A673 (cell line): ENCODE measurements at regions not wholly inside any gene's neighbourhood (a gene's known extent, or its start where the extent isn't known, plus 50 kb on each side); places are given as distances from the start of the nearest gene placed in this dataset.

Experiments
- BruUV-seq: library from RNA; stranded (reverse); fragments of 400-500 nt; replicated peaks from 2 replicates; lab custom pipeline; 2021; lab: Mats Ljungman, UMichigan
- CTCF ChIA-PET: fragments of 300-600 bp; sonication (Branson Sonifier 250); formaldehyde crosslinking; loops from one replicate; lab custom pipeline; 2022; ENCODE audit warnings: antibody characterized with exemption; lab: Charles Lee
- POLR2A ChIA-PET: fragments of 300-600 bp; sonication (Branson Sonifier 250); formaldehyde crosslinking; loops from one replicate; lab custom pipeline; 2022; ENCODE audit warnings: antibody characterized with exemption; ENCODE audit not compliant: low non-redundant PET; lab: Charles Lee
- DNase-seq: peaks from one replicate; pipeline ENCODE4 v3.0.0-alpha.2; 2015; ENCODE audit warnings: low spot score
- H3K27ac ChIP-seq: fragments of 200-600 bp; sonication (generic); 2 replicates; pipeline ENCODE4 v1.5.1; 2016; ENCODE audit warnings: mixed run types, low read depth, mild to moderate bottlenecking, mixed read lengths, antibody characterized with exemption, low read length; ENCODE audit not compliant: poor library complexity, severe bottlenecking
- H3K27me3 ChIP-seq: fragments of 200-600 bp; sonication (generic); replicated peaks from 2 replicates; pipeline ENCODE4 v1.6.1; 2017; ENCODE audit warnings: mixed run types, low read depth, mild to moderate bottlenecking, mixed read lengths, antibody characterized with exemption, low read length; ENCODE audit not compliant: insufficient read depth, poor library complexity
- H3K36me3 ChIP-seq: fragments of 200-600 bp; sonication (generic); 2 replicates; pipeline ENCODE4 v1.6.1; 2016; ENCODE audit warnings: mixed run types, mild to moderate bottlenecking, mixed read lengths, antibody characterized with exemption, low read length; ENCODE audit not compliant: insufficient read depth, poor library complexity, severe bottlenecking
- H3K4me1 ChIP-seq: fragments of 200-600 bp; sonication (generic); 2 replicates; pipeline ENCODE4 v1.6.1; 2017; ENCODE audit warnings: mixed run types, mild to moderate bottlenecking, mixed read lengths, antibody characterized with exemption, low read length; ENCODE audit not compliant: insufficient read depth, poor library complexity, severe bottlenecking
- H3K4me3 ChIP-seq: fragments of 200-600 bp; sonication (generic); 2 replicates; pipeline ENCODE4 v1.5.1; 2016; ENCODE audit warnings: low read depth, mixed run types, mild to moderate bottlenecking, mixed read lengths, low read length; ENCODE audit not compliant: poor library complexity, severe bottlenecking
- H3K9me3 ChIP-seq: fragments of 200-600 bp; sonication (generic); 2 replicates; pipeline ENCODE4 v1.6.1; 2016; ENCODE audit warnings: mixed run types, low read depth, mild to moderate bottlenecking, mixed read lengths, antibody characterized with exemption, low read length; ENCODE audit not compliant: poor library complexity, severe bottlenecking
- EZH2 ChIP-seq: fragments of 200-600 bp; sonication (generic); IDR thresholded peaks from 2 replicates; pipeline ENCODE4 v1.6.1; 2017; ENCODE audit warnings: borderline replicate concordance, low read depth, mild to moderate bottlenecking, mixed read lengths, antibody characterized with exemption, low read length; ENCODE audit not compliant: poor library complexity, severe bottlenecking
- intact Hi-C: fragments of 100-400 bp; cut with micrococcal nuclease; formaldehyde crosslinking; loops from one replicate; pipeline ENCODE4 v1.10.0; 2022; ENCODE audit not compliant: unreplicated experiment
- TF ChIP-seq, protein P1 (sequence below): fragments of 300-800, 200-600 bp; sonication (generic); conservative IDR thresholded peaks from 2 replicates; pipeline ENCODE4 v1.5.1; 2017; ENCODE audit warnings: low read depth, mild to moderate bottlenecking, antibody characterized with exemption, low read length, moderate library complexity, mixed read lengths

DNA sequence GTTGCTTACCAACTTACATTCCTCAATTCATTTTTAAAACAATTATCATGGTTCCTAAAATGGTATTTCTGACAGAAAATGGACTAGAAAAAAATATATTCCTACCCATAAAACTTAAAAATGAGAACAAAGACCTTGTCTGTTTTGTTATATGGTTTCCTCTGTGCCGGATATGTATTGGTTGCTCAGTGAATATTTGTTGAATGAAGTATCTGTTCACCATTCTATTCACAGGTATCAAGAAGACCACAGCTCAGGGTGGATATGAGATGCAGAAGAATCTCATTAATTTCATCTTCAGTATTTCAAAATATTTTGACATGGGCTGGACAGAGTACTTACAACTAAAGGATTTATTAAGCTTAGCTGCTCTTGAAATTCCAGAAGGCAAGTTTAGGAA, 58.1 kb downstream of the TUSC7 start:
- Histone ChIP-seq H3K36me3 (no peaks in the 10 kb centered on the region), H3K9me3 (no peaks in the 10 kb centered on the region), H3K27ac (no peak overlapping the region), H3K4me3 (no peak overlapping the region), H3K4me1 (no peaks in the 10 kb centered on the region), H3K27me3 (no peaks in the 10 kb centered on the region)
- ChIA-PET POLR2A (no interaction called here), CTCF (no interaction called here)
- no peak for TF ChIP-seq EZH2
- TF ChIP-seq, protein P1, sequence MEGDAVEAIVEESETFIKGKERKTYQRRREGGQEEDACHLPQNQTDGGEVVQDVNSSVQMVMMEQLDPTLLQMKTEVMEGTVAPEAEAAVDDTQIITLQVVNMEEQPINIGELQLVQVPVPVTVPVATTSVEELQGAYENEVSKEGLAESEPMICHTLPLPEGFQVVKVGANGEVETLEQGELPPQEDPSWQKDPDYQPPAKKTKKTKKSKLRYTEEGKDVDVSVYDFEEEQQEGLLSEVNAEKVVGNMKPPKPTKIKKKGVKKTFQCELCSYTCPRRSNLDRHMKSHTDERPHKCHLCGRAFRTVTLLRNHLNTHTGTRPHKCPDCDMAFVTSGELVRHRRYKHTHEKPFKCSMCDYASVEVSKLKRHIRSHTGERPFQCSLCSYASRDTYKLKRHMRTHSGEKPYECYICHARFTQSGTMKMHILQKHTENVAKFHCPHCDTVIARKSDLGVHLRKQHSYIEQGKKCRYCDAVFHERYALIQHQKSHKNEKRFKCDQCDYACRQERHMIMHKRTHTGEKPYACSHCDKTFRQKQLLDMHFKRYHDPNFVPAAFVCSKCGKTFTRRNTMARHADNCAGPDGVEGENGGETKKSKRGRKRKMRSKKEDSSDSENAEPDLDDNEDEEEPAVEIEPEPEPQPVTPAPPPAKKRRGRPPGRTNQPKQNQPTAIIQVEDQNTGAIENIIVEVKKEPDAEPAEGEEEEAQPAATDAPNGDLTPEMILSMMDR = no peak
- DNase-seq = no peak
- intact Hi-C loops = no loop called here
- BruUV-seq = no TSS peak

DNA sequence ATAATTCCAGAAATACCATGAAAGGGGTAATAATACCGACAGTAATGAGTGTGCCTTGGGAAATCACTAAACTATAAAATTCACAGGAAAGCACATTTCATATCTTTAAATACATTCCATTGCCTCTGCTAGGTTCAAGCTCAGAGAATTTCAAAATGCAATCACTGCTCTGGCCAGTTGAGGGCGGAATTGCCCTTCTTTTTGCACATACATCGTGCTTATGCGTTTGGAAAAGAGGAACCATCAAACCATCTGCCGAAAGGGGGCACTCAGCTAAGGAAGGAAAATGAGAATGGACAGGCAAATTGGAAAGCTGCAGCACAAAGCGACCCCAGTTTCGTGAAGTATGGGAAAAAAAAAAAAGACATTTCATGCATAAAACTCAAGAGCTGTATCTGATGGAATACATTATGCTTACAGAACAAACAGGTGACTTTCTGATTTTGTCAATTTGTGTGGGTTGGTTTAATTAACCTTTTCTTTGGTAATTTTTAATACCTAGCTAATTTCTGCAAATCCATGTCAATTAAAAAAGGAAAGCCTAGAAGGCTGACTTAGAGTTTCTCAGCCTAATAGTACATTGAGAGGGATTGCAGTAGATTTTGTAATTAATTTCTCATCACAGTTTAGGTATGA, 61.4 kb downstream of the TUSC7 start:
- Histone ChIP-seq H3K36me3 (no peaks in the 10 kb centered on the region), H3K9me3 (no peaks in the 10 kb centered on the region), H3K27me3 (no peaks in the 10 kb centered on the region), H3K4me3 (no peak overlapping the region), H3K4me1 (no peaks in the 10 kb centered on the region), H3K27ac (no peak overlapping the region)
- ChIA-PET CTCF (interaction anchor here (0.6 to 1.2 kb wide), 18 partner anchors 10 to 636 kb away, joined by 3 to 8 read pairs (median 4); no protein-coding TSS in a partner anchor), POLR2A (no interaction called here)
- no TSS peak for BruUV-seq
- peak; percentile 91 for DNase-seq
- intact Hi-C loops = loop anchor here (2.0 to 5.0 kb wide), 5 partner anchors 92 to 1856 kb away; no protein-coding TSS in a partner anchor
- TF ChIP-seq, protein P1 = peak; percentile 99
- TF ChIP-seq EZH2 = no peak

DNA sequence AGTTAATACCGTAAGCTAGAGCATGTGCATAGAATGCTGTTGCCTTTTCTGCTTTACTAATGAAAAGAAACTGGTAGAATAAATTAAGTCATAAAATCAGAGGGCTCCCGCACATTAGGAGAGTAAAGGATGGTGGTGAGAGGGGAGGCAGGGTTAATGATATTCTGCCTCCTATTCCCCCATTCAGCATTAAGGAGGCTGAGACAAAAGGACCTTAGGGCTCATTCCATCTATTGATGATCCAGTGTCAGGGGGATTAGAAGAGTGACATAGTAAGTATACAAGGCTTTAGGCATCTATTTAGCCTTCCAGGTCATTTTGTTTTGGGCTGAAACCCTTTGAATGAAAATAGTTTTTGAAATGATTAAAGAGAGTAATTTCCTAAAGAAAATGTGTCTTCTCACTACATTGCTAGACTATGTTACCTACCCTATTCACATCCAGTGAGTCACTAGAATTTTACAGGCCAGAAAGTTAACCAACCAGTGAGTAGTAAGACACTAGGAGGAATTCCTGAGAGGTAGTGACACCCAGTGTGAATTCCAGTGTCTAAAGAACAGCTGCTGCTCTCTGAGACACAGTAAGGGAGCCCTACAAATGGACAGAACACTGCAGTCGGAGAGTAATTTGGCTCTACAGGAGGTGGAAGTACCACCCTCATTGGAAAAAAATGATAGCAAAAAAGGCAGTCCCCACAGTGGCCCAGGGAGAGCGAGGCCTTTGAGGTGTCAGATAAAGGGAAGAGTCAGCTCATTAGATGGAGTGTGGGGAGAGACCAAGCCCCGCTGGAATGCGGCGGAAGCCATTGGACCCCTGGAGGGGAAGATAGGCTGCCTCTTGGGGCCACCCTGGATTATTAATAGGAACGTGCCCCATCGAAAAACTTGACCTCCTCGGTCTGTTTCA, 67.6 kb downstream of the TUSC7 start:
- TF ChIP-seq, protein P1 = no peak
- Histone ChIP-seq H3K4me3 (no peak overlapping the region), H3K27me3 (no peaks in the 10 kb centered on the region), H3K9me3 (no peaks in the 10 kb centered on the region), H3K27ac (no peak overlapping the region), H3K36me3 (no peaks in the 10 kb centered on the region), H3K4me1 (no peaks in the 10 kb centered on the region)
- BruUV-seq = no TSS peak
- ChIA-PET POLR2A (no interaction called here), CTCF (no interaction called here)
- intact Hi-C loops = no loop called here
- DNase-seq = peak; percentile 12
